ENCODE measurements at regions not wholly inside any gene's neighbourhood (a gene's known extent, or its start where the extent isn't known, plus 50 kb on each side); places are given as distances from the start of the nearest gene placed in this dataset.
"Not testable (repeated sequence)": the region's sequence is repeated elsewhere in the genome, so short reads cannot be mapped to it uniquely, and the experiment has no call there.

DNA sequence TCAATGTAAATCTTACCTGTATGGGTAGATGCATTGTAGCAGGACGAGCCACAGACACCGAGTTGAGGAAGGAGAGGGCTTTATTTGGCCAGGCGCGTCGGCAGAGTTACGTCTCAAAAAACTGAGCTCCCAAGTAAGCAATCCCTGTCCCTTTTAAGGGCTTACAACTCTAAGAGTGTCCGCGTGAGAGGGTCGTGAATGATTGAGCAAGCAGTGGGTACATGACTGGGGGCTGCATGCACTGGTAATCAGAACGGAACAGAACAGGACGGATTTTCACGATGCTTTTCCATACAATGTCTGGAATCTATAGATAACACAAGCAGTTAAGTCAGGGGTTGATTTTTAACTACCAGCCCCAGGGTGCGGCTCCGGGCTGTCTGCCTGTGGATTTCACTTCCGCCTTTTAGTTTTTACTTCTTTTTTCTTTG, 524.9 kb upstream of the HTR2C start:
- Mint-ChIP-seq H3K36me3 (ENCODE audit: low read depth) (no peaks in the 10 kb centered on the region), H3K4me3 (no peak overlapping the region), H3K27ac (no peak overlapping the region), H3K4me1 (ENCODE audit: low read depth) (no peaks in the 10 kb centered on the region), H3K9me3 (no peaks in the 10 kb centered on the region), H3K27me3 (no peaks in the 10 kb centered on the region)

DNA sequence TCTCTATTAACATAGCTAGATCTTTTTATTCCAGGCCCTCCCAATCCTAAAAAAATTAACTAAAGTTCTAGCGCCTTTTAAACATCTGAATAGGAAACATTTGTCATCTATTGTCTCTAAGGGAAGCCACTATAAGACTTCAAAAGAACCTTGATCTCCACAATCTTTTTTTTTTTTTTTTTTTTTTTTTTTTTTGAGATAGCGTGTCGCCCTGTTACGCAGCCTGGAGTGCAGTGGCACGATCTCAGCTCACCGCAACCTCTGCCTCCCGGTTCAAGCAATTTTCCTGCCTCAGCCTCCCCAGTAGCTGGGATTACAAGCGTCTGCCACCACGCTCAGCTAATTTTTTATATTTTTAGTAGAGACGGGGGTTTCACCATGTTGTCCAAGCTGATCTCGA, 526.5 kb upstream of the HTR2C start:
- H3K27ac Mint-ChIP-seq; H3K9me3 Mint-ChIP-seq; H3K4me1 Mint-ChIP-seq (ENCODE audit: low read depth); H3K36me3 Mint-ChIP-seq (ENCODE audit: low read depth); H3K27me3 Mint-ChIP-seq; H3K4me3 Mint-ChIP-seq: not testable (repeated sequence)

DNA sequence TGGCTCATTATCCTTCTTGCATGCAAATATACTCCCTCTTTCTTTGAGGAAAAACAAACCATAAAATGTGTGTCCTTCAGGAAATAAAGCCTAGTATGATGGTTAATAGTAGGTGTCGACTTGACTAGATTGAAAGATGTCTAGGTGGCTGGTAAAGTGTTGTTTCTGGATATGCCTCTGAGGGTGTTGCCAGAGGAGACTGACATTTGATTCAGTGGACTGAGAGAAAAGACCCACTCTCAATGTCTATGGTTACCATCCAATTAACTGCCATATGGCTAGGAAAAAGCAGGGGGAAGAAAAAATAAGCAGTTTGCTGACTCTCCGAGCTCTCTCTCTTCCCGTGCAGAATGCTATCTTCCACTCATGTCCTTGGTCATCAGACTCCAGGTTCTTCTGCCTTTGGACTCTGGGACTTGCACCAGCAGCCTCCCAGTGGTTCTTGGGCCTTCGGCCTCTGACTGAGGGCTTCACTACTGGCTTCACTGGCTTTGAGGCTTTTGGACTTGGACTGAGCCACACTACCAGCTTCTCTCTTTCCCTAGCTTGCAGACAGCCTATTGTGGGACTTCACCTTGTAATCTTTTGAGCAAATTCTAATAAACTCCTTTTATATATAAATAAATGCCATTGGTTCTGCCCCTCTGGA, 532.1 kb upstream of the HTR2C start:
- Mint-ChIP-seq H3K36me3 (ENCODE audit: low read depth) (no peaks in the 10 kb centered on the region), H3K9me3 (no peaks in the 10 kb centered on the region), H3K4me3 (no peak overlapping the region), H3K27ac (no peak overlapping the region), H3K4me1 (ENCODE audit: low read depth) (no peaks in the 10 kb centered on the region), H3K27me3 (no peaks in the 10 kb centered on the region)

DNA sequence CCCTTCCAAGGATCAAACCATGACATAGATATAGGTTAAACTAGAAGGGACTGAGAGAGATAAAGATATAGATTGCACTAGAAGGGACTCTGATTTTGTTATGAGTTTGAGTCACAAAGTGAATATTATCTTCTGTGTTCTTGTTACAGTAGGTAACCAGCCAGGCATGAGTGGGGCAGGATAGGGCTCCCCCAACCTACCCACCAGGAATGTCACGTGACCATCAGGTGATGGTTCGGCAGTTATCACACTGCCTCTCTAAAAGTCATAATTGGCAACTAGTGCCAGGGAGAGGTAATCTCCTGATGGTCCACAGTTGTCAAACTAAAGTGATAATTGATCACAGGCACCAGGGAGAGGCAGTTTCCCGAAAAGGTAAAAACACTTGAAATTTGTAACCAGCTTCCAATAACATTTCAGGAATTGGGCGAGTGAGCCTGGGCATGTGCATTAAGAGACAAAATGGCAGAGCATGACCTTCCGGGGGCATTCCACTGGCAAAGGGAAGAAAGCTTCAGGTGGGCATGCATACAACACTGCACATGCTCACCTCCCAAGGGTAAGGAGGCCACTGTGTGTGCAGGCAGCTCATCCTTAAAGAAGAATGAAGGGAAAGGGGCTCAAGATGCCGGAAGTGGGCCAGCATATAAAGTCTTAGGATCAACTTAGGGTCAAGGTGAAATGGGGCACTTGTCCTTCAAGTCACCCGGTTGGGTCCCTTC, 533.6 kb upstream of the HTR2C start:
- Mint-ChIP-seq H3K36me3 (ENCODE audit: low read depth) (no peaks in the 10 kb centered on the region), H3K9me3 (no peaks in the 10 kb centered on the region), H3K4me3 (no peak overlapping the region), H3K4me1 (ENCODE audit: low read depth) (no peaks in the 10 kb centered on the region), H3K27ac (no peak overlapping the region), H3K27me3 (no peaks in the 10 kb centered on the region)

DNA sequence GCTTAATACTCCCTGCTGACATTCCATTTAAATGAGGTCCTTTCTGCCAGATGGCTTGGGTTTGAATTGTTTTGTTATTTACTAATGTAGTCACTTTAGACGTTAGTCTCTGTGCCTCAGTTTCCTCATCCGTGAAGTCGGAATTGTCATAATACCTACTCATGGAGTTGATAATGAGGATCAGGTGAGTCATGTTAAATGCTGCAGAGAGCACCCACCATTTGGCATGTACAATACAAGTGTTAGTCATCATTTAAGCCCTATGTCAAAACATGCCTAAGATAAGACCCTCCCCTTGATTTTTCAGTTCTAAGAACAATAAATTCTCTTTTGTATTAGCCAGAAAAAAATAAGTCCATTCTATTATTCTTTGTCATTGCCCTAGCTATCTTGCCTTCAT, 534.8 kb upstream of the HTR2C start:
- Mint-ChIP-seq H3K9me3 (no peaks in the 10 kb centered on the region), H3K27me3 (no peaks in the 10 kb centered on the region), H3K4me1 (ENCODE audit: low read depth) (no peaks in the 10 kb centered on the region), H3K4me3 (no peak overlapping the region), H3K27ac (no peak overlapping the region), H3K36me3 (ENCODE audit: low read depth) (no peaks in the 10 kb centered on the region)

DNA sequence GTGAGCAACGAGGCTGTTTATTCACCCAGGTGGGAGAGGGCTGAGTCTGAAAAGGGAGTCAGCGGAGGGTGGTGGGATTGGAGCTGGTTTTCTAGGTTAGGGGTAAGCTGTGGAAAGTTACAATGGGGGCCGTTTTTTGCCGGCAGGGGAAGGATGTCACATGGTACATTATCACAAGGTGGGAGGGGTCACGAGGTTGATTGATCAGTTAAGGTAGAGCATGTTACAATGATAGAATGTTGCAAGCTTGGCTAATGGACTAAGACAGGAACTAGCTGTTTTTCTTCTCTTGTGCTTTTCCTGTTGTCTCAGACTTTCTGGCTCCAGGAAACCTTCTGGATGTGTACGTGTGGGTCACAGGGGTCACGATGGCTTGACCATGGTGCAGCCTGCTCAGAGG, 536.3 kb upstream of the HTR2C start:
- H3K4me3 Mint-ChIP-seq = no peak overlapping the region
- H3K27me3 Mint-ChIP-seq = no peaks in the 10 kb centered on the region
- H3K4me1 Mint-ChIP-seq (ENCODE audit: low read depth) = no peaks in the 10 kb centered on the region
- H3K27ac Mint-ChIP-seq = no peak overlapping the region
- H3K9me3 Mint-ChIP-seq = no peaks in the 10 kb centered on the region
- H3K36me3 Mint-ChIP-seq (ENCODE audit: low read depth) = no peaks in the 10 kb centered on the region

DNA sequence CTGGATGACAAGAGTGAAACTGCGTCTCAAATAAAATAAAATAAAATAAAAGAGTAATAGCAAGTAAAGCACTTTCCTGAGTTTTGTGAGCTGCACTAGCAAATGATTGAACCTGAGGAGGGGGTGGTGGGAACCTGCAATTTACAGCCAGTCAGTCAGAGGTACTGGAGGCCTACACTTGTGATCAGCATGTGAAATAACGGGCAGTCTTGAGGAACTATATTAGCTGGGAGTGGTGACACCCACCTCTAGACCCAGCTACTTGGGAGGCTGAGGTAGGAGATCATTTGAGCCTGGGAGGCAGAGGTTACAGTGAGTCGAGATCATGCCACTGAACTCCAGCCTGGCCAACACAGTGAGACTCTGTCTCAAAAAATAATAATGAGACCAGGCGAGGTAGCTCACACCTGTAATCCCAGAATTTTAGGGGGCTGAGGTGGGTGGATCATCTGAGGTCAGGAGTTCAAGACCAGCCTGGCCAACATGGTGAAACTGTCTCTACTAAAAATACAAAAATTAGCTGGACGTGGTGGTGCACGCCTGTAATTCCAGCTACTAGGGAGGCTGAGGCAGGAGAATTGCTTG, 537.1 kb upstream of the HTR2C start:
- Mint-ChIP-seq H3K4me3 (no peak overlapping the region), H3K4me1 (ENCODE audit: low read depth) (no peaks in the 10 kb centered on the region), H3K27me3 (no peaks in the 10 kb centered on the region), H3K36me3 (ENCODE audit: low read depth) (no peaks in the 10 kb centered on the region), H3K27ac (no peak overlapping the region), H3K9me3 (no peaks in the 10 kb centered on the region)

DNA sequence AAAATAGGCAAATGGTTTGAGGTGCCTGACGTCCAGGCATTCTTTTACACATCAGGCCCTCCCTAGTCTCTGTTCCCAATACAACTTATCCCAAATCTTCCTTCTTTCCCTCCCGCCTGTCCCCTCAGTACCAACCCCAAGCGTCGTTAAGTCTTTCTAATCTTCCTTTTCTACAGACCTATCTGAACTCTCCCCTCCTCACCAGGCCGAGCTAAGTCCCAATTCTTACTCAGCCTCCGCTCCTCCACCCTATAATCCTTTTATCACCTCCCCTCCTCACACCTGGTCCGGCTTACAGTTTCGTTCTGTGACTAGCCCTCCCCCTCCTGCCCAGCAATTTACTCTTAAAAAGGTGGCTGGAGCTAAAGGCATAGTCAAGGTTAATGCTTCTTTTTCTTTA, 542.4 kb upstream of the HTR2C start:
- not testable (repeated sequence) for H3K4me3 Mint-ChIP-seq; H3K36me3 Mint-ChIP-seq (ENCODE audit: low read depth)

DNA sequence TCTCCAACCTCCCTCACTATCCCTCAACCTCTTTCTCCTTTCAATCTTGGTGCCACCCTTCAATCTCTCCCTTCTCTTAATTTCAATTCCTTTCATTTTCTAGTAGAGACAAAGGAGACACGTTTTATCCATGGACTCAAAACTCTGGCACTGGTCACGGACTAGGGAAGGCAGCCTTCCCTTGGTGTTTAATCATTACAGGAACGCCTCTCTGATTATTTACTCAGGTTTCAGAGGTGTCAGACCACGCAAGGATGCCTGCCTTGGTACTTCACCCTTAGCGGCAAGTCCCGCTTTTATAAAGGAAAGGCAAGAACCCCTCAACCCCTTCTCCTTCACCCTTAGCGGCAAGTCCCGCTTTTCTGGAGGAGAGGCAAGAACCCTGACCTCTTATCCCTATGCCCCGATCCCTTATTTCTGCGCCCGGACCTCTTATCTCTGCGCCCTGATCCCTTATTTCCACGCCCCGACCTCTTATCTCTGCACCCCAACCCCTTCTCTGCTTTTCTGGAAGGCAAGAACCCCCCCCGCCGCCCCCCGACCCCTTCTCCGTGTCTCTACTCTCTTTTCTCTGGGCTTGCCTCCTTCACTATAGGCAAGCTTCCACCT, 543.1 kb upstream of the HTR2C start:
- not testable (repeated sequence) for H3K9me3 Mint-ChIP-seq; H3K4me3 Mint-ChIP-seq; H3K27ac Mint-ChIP-seq; H3K4me1 Mint-ChIP-seq (ENCODE audit: low read depth); H3K36me3 Mint-ChIP-seq (ENCODE audit: low read depth); H3K27me3 Mint-ChIP-seq

More for the DNA sequence above, 542.4 kb upstream of the HTR2C start:
- not testable (repeated sequence) for H3K9me3 Mint-ChIP-seq; H3K27ac Mint-ChIP-seq; H3K27me3 Mint-ChIP-seq; H3K4me1 Mint-ChIP-seq (ENCODE audit: low read depth)

DNA sequence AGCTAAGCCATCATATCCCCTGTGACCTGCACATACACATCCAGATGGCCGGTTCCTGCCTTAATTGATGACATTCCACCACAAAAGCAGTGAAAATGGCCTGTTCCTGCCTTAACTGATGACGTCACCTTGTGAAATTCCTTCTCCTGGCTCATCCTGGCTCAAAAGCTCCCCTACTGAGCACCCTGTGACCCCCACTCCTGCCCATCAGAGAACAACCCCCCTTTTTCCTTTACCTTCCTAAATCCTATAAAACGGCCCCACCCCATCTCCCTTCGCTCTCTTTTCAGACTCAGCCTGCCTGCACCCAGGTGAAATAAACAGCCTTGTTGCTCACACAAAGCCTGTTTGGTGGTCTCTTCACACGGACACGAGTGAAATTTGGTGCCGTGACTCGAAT, 543.8 kb upstream of the HTR2C start:
- not testable (repeated sequence) for H3K36me3 Mint-ChIP-seq (ENCODE audit: low read depth); H3K4me1 Mint-ChIP-seq (ENCODE audit: low read depth); H3K4me3 Mint-ChIP-seq; H3K27ac Mint-ChIP-seq; H3K9me3 Mint-ChIP-seq; H3K27me3 Mint-ChIP-seq

DNA sequence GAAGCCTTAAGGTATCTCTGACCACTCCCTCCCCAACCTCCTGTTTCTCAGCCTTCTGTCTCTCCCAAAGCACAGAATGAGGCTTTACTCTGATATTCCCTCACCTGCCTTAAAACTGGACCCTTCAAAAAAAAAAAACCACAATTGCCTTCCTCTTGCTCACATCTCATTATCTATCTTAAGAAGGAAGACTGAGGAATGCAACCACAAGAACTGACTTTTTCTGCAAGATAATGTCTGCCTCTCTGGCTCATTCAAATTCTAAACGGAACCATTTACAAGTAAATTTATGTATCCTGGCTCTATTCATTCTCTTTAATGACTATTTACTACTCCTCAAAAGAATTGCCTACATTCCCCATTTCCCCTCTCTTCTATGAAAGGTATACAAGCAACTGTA, 545.5 kb upstream of the HTR2C start:
- no peaks in the 10 kb centered on the region for H3K36me3 Mint-ChIP-seq (ENCODE audit: low read depth)
- H3K9me3 Mint-ChIP-seq = no peaks in the 10 kb centered on the region
- no peaks in the 10 kb centered on the region for H3K4me1 Mint-ChIP-seq (ENCODE audit: low read depth)
- H3K4me3 Mint-ChIP-seq = no peak overlapping the region
- H3K27ac Mint-ChIP-seq = no peak overlapping the region
- H3K27me3 Mint-ChIP-seq = no peaks in the 10 kb centered on the region

DNA sequence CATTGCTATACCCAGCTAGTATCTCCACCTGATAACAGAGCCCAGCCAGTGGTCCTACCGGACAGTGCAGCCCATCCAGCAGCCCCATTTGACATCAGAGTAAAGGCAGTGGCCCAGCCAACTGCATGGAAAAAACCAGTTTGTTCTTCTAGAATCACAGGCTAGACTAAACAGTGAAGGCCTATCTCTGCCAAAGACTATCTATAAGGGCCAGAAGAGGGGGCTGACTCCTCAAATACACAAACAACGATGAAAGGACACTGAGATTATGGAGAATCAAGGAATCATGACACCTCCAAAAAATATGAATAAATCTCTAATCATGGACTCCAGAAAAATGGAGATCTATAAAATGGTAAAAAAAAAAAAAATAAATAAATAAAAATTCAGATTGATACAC, 546.4 kb upstream of the HTR2C start:
- no peaks in the 10 kb centered on the region for H3K4me1 Mint-ChIP-seq (ENCODE audit: low read depth)
- H3K36me3 Mint-ChIP-seq (ENCODE audit: low read depth) = no peaks in the 10 kb centered on the region
- no peaks in the 10 kb centered on the region for H3K27me3 Mint-ChIP-seq
- no peak overlapping the region for H3K27ac Mint-ChIP-seq
- no peak overlapping the region for H3K4me3 Mint-ChIP-seq
- H3K9me3 Mint-ChIP-seq = no peaks in the 10 kb centered on the region

DNA sequence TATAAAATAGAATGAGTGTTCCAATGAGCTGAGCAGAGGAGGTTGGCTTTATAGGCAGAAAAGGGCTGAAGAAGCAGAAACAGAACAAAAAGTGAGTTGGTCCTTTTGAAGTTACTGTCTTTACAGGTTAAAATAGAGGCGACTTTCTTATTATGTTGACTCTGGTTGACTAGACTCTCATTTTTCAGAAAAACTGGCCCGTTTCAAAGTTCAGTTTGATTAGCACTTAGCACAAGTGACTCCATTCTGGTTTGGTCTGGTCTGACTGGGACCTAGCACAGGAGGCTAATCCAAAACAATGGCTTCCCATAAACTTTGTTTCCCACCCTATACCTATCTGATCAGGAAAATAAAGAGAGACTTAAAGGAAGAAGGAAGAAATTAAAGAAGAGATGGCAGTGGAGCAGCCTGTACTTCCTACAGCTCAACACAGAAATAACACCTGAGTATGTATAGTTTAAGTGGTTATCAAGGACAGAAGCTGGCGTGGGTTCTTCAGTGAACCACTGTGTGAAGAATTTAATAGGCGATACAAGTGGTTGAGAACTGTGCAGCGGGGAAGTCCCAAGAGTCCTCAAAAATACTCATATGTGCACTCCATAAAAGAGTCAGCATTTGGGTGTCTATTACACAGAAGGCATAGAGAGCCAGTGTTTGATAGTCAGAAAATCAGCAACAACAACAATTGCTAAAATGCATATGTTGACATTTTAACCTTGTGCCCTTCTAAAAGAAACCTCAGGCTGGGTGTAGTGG, 554.8 kb upstream of the HTR2C start:
- H3K36me3 Mint-ChIP-seq (ENCODE audit: low read depth) = no peaks in the 10 kb centered on the region
- no peaks in the 10 kb centered on the region for H3K4me1 Mint-ChIP-seq (ENCODE audit: low read depth)
- H3K27ac Mint-ChIP-seq = no peak overlapping the region
- no peak overlapping the region for H3K4me3 Mint-ChIP-seq
- no peaks in the 10 kb centered on the region for H3K9me3 Mint-ChIP-seq
- H3K27me3 Mint-ChIP-seq = no peaks in the 10 kb centered on the region

DNA sequence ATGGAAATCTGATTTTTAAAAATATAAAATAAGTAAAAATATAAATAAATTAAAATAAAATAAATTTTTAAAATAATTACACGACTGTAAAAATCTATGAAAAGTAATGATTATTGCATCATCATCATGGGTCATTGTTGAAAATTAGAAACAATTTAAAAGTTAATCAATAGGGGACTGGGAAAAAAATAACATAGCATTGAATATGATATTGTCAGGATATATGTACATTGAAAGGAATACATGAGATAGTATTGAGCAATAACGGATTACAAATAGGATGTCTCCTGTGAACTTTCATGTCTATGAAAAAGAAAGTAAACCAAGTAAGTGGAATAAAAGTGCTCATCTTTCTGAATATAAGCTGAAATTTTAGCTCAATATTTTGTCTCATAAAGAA, 566.8 kb upstream of the HTR2C start:
- Mint-ChIP-seq H3K27ac (no peak overlapping the region), H3K9me3 (no peaks in the 10 kb centered on the region), H3K36me3 (ENCODE audit: low read depth) (no peaks in the 10 kb centered on the region), H3K27me3 (no peaks in the 10 kb centered on the region), H3K4me1 (ENCODE audit: low read depth) (no peaks in the 10 kb centered on the region), H3K4me3 (no peak overlapping the region)

DNA sequence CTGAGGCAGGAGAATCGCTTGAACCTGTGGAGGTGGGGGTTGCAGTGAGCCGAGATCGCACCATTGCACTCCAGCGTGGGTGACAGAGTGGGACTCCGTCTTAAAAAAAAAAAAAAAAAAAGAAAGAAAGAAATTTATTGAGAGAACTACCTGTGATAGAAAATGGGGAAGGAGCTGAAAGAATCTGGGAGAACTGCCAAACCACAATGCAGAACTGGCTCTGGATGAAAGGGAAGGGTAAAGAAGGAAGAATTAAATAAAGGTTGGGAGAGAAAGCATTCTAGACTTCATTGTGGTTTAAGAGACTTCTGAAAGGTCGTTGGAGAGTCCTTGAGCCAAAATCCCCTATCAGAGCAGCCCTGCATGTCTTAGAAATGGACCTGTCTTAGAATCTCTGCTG, 567.9 kb upstream of the HTR2C start:
- no peaks in the 10 kb centered on the region for H3K36me3 Mint-ChIP-seq (ENCODE audit: low read depth)
- H3K27ac Mint-ChIP-seq = no peak overlapping the region
- no peaks in the 10 kb centered on the region for H3K27me3 Mint-ChIP-seq
- no peaks in the 10 kb centered on the region for H3K4me1 Mint-ChIP-seq (ENCODE audit: low read depth)
- H3K4me3 Mint-ChIP-seq = no peak overlapping the region
- no peaks in the 10 kb centered on the region for H3K9me3 Mint-ChIP-seq

All from stimulated activated naive CD8-positive, alpha-beta T cell treated with anti-CD3 and anti-CD28 coated beads, Interleukin-15, Interleukin-2, amounts not matched to agents 100 ng/mL and 50 ng/mL, for 24 hours (primary cell).